Skin epidermis (tissue), 12 donors: ENCODE measurements at regions not wholly inside any gene's neighbourhood (a gene's known extent, or its start where the extent isn't known, plus 50 kb on each side); places are given as distances from the start of the nearest gene placed in this dataset.
A peak's percentile ranks its signal among the peaks of the same experiment; 100 is the strongest.
"Not testable (repeated sequence)": the region's sequence is repeated elsewhere in the genome, so short reads cannot be mapped to it uniquely, and the experiment has no call there.

Experiments
- H3K27ac ChIP-seq, 21 experiments: fragments of 200-600 bp; sonication (generic) in 11 of 21; one replicate each; pipeline ENCODE4 v1.5.0; 2020; ENCODE audit warnings: mild to moderate bottlenecking in 3 of 21, inconsistent platforms in 2 of 21, moderate library complexity in 2 of 21
- H3K4me3 ChIP-seq, 7 experiments: fragments of 200-600 bp; sonication (generic) in 2 of 7; one replicate each; pipeline ENCODE4 v1.5.0; 2020; ENCODE audit warnings: inconsistent platforms in 2 of 7, mild to moderate bottlenecking in 2 of 7, moderate library complexity in 1 of 7

DNA sequence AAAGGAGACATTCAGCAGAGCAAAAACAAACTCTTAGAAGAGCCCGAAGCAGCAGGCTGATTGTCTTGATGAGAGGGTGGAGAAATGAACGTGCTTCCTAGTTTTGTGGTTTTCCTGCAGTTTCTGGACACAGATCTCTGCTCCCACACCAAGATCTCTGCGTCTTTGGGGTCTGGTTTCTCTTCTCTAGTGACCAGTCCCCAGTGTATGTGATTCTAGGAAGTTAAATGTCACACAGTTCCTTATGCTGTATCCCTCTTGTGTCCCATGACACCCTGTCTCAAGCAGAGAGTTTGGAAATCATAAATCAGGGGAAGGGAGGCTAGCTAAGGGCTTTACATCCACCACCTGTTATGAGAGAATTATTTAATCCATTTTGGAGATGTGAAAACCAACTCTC, 55.4 kb upstream of the KLF14 start:
- Histone ChIP-seq H3K27ac (no peak overlapping the region), H3K4me3 (no peak overlapping the region)

DNA sequence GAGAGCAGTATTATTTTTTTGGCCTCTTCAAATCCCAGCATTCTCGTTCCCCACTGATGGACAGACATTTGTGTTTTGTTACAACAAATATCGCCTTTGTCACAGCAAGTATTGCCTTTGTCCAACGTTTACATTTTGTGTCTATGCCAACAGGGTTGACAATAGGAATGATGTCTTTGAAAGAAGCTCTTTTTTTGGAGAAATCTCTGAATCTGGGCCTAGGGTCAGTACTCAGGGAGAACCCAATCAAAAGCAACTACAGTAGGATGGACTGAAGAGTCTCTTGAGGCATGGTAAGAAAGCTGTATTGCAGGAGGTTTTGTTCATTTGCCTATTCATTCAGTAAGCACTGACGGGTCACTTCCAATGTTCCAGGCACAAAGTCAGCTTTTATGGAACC, 57.7 kb upstream of the KLF14 start:
- H3K27ac ChIP-seq: no peak overlapping the region
- H3K4me3 ChIP-seq: no peak overlapping the region

DNA sequence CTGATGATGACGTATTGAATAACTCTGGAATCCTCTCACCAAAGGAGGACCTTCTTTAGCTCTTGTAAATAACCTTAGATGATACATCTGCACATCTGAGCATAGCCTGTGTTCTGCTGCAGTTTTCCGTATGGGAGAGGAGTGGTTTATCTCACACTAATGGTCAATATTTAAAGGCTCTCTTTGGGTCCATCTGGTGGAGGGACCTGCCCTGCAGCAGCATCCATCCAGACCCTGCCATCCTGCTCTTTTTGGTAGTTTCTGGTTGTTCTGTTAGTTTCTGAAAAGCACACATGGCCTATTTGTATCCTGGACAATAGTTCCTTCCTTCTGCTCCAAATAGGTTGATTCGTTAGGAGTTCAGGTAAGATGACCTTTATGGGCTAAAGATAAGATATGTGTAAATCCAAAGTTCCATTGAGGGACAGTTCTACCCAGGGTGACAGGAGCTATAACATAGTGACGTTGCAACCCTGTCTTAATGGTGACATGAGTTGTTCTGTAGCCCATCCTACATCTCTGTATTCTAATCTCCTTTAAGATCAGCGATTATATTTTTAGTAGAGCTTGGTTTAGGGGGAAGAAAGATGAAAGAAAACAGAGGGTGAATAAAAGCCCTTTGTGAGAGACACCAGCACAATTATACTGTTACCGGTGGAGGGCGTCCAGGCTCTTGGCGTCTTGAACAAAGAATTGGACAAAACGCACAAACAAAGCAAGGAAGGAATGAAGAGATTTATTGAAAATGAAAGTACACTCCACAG, 60.0 kb upstream of the KLF14 start:
- no peak overlapping the region for H3K27ac ChIP-seq
- H3K4me3 ChIP-seq: no peak overlapping the region

DNA sequence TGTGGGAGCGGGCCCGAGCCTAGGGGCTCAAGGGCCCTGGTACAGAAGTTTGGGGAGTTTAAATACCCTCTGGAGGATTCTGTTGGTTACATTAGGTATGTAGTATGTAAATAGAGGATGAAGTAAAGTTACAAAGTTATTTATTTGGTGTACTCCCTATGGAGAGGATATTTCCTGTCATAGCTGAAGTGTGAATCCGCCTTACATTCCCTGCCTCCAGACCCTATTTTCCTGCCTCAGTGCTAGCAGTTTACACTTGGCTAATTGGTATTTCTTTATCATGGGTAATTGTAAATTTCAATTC, 60.6 kb upstream of the KLF14 start:
- H3K27ac ChIP-seq: no peak overlapping the region
- no peak overlapping the region for H3K4me3 ChIP-seq

DNA sequence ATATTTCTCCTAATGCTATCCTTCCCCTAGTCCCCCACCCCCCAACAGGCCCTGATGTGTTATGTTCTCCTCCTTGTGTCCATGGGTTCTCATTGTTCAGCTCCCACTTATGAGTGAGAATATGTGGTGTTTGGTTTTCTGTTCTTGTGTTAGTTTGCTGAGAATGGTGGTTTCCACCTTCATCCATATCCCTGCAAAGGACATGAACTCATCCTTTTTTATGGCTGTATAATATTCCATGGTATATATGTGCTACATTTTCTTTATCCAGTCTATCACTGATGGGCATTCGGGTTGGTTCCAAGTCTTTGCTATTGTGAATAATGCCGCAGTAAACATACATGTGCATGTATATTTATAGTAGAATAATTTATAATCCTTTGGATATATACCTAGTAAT, 62.4 kb upstream of the KLF14 start:
- H3K27ac ChIP-seq, H3K4me3 ChIP-seq: not testable (repeated sequence)

DNA sequence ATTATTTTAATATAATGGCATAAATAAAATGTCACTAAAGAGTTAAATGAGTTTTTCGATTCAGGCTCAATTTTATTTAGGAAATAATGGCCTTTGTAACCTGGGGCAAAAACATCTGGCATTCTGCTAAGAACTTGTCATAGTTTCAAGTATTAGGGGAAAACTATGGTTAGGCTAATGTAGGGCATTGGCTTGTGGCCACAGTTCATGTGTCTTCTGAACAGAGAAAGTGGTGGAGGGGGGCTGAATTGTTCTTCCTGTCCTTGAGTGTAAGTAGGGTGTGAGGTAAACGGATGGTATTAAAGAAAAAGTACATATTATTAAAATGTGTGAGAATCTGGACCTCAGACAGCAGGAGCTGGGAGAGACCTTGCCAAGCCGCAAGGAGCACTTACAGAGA, 69.1 kb upstream of the KLF14 start:
- no peak overlapping the region for H3K27ac ChIP-seq
- no peak overlapping the region for H3K4me3 ChIP-seq

DNA sequence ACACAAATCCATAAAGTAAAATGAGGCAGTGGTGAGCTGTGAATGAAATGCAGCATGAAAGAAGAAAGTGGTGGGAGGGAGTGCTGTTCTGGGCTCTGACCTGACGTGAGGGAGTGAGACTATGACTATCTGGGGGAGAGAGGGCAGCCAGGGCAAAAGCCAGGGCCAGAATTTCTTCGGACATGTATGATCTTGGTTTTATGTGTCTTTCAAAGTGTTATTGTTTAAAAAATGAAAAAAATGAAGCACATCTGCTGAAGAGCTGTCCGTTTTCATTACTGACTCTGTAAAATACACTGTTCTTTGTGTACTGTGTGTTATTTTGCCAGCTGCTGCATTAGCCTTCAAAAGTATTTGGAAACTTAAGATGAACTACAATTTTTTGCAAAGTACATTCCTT, 70.2 kb upstream of the KLF14 start:
- no peak overlapping the region for H3K4me3 ChIP-seq
- no peak overlapping the region for H3K27ac ChIP-seq

DNA sequence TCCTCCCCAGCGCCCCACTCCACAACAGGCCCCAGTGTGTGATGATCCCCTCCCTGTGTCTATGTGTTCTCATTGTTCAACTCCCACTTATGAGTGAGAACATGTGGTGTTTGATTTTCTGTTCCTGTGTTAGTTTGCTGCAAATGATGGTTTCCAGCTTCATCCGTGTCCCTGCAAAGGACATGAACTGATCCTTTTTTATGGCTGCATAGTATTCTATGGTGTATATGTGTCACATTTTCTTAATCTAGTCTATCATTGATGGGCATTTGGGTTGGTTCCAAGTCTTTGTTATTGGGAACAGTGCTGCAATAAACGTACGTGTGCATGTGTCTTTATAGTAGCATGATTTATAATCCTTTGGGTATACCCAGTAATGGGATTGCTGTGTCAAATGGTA, 78.8 kb upstream of the KLF14 start:
- not testable (repeated sequence) for H3K4me3 ChIP-seq, H3K27ac ChIP-seq

DNA sequence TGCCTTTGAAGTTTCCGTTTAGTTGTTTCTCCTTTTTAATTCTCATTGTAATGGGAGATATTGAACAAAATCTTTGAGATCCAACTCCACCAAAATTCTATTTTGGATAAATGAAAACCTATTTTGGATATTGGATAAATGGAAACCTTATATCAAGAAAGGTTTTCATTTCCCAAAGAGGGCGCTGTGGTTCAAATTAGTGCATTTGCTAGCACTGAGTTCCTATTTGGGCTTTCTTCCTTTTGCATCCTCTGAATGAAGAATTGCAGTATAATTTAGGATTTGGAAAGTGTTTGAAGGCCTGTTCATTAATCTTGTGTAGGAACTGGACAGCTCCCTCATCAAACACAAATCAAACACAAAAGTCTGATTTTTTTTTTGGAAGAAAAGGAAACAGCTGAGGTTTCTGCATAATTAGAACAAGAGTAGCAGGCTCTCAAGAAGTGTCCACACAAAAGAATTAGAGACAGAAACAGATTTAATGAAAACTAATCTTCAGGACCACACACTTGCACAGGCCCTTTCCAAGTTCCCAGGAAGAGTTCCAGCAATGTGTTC, 80.8 kb upstream of the KLF14 start:
- no peak overlapping the region for H3K27ac ChIP-seq

DNA sequence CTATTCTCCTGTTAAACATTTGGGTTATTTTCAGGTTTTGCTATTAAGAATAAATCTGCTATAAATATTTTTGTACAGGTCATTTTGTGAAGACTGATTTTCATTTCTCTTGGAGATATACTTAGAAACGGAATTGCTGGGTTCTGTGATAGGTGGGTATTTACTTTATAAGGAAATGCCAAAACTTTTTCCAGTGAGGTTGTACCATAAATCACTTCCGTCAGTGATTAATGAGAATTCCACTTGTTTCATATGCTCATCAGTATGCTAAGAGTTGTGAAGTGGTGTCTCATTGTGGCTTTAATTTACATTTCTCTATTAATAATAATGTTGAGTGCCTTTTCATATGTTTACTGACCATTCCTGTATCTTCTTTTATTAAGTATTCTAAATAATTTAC, 84.0 kb upstream of the KLF14 start:
- H3K4me3 ChIP-seq: no peak overlapping the region
- H3K27ac ChIP-seq: no peak overlapping the region

More for the DNA sequence above, 80.8 kb upstream of the KLF14 start:
- H3K4me3 ChIP-seq: no peak overlapping the region

DNA sequence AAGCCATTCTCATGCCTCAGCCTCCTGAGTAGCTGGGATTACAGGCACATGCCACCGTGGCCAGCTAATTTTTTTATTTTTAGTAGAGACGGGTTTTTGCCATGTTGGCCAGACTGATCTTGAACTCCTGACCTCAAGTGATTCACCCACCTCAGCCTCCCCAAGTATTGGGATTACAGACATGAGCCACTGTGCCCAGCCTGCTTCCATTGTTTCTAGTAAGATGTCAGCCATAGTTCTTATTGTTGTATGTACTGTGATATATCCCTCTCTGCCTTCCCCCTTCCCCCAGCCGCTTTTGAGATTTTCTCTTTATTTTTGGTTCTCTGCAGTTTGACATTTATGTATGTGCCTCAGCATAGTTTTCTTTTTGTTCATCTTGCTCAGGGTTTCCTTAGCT, 87.9 kb upstream of the KLF14 start:
- no peak overlapping the region for H3K27ac ChIP-seq

DNA sequence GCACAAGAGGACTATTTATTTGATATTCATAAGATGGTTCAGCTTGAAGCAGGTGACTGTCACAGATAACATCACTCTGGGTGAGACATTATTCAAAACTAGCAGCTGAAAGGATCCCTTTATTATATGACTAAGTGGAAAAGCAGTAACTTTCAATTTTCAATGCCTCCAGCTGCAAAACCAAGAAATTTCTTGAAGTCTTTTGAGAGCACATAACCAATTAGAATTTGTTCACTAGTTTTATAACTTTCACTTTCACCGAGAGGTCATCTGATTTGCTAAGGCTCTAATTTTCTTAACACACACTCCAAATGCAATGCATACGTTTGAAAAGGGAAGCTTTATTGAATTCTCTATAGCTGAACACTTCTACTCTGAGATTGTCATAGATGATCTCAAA, 88.6 kb upstream of the KLF14 start:
- H3K4me3 ChIP-seq: no peak overlapping the region
- H3K27ac ChIP-seq: no peak overlapping the region

More for the DNA sequence above, 87.9 kb upstream of the KLF14 start:
- no peak overlapping the region for H3K4me3 ChIP-seq

DNA sequence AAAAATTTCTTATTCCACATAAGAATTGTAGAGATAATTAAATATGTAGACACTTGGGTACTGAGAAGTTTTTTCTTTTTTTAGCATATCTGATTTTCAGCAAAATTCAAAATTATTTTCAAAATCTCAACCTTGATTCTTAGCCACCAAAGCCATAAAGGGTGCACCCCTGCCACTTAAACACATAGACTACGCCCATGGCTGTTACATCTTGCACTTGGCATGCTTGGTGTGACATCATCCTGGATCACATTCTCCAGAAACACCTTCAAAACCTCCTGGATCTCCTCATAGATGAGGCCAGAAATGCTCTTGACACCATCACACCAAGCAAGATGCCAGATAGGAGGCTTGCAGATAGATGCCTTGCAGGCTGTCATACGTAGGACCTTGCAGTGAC, 89.1 kb upstream of the KLF14 start:
- no peak overlapping the region for H3K4me3 ChIP-seq
- H3K27ac ChIP-seq: peak overlapping the region in 1 of 21 experiments; percentile 37

DNA sequence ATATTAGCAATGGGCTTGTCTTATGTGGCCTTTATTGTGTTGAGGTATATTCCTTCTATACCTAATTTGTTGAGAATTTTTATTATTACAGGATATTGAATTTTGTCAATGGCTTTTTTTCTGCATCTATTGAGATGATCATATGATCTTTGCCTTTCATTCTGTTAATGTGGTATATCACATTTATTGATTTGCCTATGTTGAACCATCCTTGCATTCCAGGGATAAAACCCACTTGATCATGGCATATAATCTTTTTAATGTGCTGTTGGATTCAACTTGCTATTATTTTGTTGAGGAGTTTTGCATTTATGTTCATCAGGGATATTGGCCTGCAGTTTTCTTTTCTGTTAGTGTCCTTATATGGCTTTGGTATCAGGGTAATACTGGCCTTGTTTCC, 91.8 kb upstream of the KLF14 start:
- H3K27ac ChIP-seq: no peak overlapping the region
- H3K4me3 ChIP-seq: no peak overlapping the region

DNA sequence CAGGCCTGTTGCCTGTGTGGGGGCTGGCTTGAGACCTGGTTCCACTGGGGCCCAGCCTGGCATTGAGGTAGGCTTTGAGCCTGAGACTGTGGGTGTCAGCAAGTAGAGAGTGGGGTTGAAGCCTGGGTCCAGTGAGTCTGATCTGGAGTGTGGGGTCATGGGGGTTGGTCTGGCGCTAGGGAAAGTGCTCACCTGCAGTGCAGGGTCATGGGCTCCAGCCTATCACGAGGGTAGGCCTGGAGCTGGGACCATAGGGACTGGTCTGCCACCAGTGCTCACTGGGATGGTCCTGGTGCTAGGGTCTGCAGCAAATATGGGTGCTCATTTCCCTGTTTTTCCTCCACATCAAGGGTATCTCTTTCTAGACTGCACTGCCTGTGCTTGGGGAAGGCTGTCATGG, 95.4 kb upstream of the KLF14 start:
- H3K27ac ChIP-seq: no peak overlapping the region
- no peak overlapping the region for H3K4me3 ChIP-seq

DNA sequence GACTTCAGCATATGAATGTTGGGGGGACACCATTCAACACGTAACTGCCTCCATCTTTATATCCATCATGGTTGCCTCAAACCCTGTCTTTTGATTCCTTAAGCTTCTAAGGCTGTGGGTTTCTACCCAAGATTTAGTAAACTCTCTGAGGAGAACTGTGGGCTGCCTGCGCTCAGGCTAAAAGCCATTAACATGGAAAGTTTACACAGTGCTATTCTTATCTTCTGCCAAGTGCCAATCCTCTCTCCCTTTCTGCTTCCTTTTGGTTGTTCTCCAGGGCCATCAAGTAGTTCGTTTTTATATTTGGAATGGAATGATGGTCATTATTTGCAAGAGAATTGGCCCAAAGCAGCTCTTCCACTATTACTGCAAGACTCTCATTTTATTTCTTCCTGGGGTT, 97.3 kb upstream of the KLF14 start:
- H3K4me3 ChIP-seq: no peak overlapping the region
- no peak overlapping the region for H3K27ac ChIP-seq

DNA sequence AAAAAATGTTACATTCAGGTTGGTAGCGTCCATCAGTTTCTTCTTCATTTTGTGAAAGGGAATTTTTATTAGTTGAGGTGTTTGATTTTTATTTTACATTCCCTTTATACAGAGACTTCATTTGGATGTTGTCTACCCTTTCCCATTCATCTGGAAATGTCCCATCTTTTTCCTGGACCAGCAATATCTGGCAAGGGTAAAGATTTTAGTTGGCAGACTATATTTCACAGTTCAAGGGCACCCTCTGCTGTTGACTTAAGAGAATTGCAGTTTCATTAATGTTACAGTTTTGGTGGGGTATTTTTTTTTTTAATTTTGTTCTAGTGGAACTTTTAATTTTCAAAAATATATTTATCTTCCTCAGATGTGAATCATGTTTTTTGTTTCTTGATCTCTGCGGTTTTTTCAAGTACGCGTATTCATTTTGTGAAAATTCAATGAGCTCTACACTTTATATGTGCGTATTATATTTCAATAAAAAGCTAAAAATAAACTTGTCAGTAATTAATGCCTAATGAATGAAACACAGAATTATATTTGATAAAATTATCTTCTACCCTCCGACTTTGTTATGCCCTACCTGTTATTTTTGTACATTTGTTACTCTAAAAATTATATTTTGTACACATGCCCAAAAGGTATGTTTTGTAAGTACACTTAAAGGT, 97.9 kb upstream of the KLF14 start:
- Histone ChIP-seq H3K4me3 (no peak overlapping the region), H3K27ac (no peak overlapping the region)

DNA sequence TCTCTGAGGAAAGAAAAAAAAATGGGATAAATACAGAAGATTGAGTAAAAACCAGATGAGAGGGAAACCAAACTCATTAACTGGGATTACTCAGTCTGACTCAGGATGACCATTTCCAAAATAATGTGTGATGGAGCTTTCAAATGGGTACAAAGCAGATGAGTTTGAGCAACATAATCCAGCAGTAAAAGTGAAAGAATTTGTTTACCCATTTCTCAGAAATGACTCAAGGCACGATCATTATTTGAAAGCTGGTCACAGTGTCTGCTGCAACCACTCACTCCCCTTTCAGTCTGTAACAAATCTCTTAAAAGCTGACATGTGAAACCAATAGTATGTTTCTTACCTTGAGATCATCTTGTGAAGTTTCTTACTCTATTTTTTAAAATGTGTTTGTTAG, 104.7 kb upstream of the KLF14 start:
- Histone ChIP-seq H3K4me3 (no peak overlapping the region), H3K27ac (peak overlapping the region in 1 of 21 experiments; percentile 30)

DNA sequence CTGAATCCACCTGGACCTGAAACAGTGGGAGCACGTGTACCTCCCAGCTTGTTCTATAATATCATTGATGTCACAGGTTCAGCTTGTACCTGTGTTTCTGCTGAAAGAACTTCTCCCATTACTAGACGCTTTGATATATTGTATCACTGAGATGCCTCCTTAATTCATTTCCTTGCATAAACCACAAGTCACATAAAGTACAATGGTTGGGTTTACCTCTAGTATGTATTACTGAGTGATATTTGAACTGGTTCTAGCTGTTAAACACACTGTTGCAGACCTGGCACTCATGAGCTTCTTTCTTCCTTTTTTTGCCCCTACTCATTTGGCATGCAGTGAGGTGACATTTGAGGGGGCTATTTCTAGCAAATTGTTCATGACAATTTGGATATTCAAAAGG, 106.6 kb upstream of the KLF14 start:
- Histone ChIP-seq H3K27ac (no peak overlapping the region), H3K4me3 (no peak overlapping the region)

DNA sequence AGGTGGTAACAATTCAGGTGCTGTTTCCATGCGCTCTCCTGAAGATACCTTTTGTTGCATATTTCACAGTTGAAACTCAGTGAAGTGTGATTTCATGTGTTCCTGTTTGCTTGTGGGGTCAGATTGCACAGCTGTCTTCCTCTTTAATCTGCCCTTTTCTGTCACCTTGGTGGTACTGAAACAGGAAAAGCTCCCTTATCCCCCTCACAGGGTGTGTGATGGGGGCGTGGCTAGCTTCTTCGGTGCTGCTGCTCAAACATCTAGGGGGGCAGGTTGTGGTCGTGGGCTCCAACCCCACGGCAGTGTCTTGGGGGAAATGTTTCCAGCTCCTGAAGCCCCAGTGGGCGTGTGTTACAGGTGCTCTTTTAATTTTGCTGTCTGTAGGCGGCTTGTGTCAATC, 107.4 kb upstream of the KLF14 start:
- no peak overlapping the region for H3K4me3 ChIP-seq
- H3K27ac ChIP-seq: no peak overlapping the region

DNA sequence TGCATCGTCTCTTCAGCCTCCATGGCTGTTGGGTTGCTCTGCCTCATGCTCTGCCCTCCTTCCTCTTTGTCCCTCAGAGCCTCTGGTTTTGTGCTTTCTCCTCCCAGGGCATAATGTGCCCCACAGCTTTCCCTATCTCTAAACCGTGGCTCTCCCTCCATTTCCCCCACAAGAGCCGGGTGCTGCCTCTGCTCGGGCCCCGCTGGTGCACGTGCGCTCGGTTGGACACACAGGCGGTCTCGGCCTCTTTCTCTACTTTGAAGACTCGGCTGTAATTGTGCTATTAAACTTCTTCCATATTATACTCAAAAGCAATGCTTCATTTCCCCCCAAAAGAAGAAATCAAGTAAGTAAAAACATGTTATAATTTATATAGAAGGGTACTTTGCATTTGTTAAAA, 109.7 kb upstream of the KLF14 start:
- Histone ChIP-seq H3K4me3 (no peak overlapping the region), H3K27ac (no peak overlapping the region)
